Transverse colon (tissue), 4 donors: ENCODE measurements at regions not wholly inside any gene's neighbourhood (a gene's known extent, or its start where the extent isn't known, plus 50 kb on each side); places are given as distances from the start of the nearest gene placed in this dataset.

Experiments
- DNase-seq: peaks from one replicate; pipeline ENCODE4 v3.0.0-alpha.2; 2019
- H3K27ac ChIP-seq, 4 donors: fragments of 200-600 bp; sonication (generic); 2 replicates each; pipeline ENCODE4 v1.5.1; 2016 to 2018; ENCODE audit warnings: inconsistent platforms in 4 of 4
- H3K27me3 ChIP-seq: fragments of 200-600 bp; sonication (generic); 2 replicates; pipeline ENCODE4 v1.5.1; 2017; ENCODE audit warnings: inconsistent platforms
- H3K36me3 ChIP-seq, 4 donors: fragments of 200-600 bp; sonication (generic); 2 replicates each; pipeline ENCODE4 v1.5.1; 2017 to 2019; ENCODE audit warnings: inconsistent platforms in 4 of 4
- H3K4me1 ChIP-seq, 4 donors: fragments of 200-600 bp; sonication (generic); 2 replicates each; pipeline ENCODE4 v1.5.1; 2017 to 2020; ENCODE audit warnings: inconsistent platforms in 4 of 4
- H3K4me3 ChIP-seq, 4 donors: fragments of 200-600 bp; sonication (generic); 1 replicate in 1 of 4; 2 replicates in 3 of 4; pipeline versions ENCODE4 v1.5.1 to v1.6.1; 2017 to 2019; ENCODE audit warnings: inconsistent platforms in 4 of 4
- H3K9me3 ChIP-seq, 2 donors: fragments of 200-600 bp; sonication (generic); 2 replicates each; pipeline ENCODE4 v1.5.1; 2017 to 2019; ENCODE audit warnings: inconsistent platforms in 2 of 2
- CTCF ChIP-seq, 5 experiments: fragments of 200-600 bp in 3 of 5; fragments of 450-650 bp in 2 of 5; sonication (generic) in 3 of 5; IDR thresholded peaks; 1 replicate in 2 of 5; 2 replicates in 3 of 5; pipeline ENCODE4 v1.5.1; 2016 to 2017; ENCODE audit warnings: antibody characterized with exemption in 5 of 5, inconsistent platforms in 3 of 5, mild to moderate bottlenecking in 2 of 5, moderate library complexity in 1 of 5
- EP300 ChIP-seq: sonication (generic); formaldehyde crosslinking; IDR thresholded peaks from one replicate; pipeline ENCODE4 v1.6.1; 2017; ENCODE audit warnings: antibody characterized with exemption, low read depth
- POLR2A ChIP-seq: fragments of 450-650 bp; IDR thresholded peaks from one replicate; pipeline ENCODE4 v1.6.1; 2016; ENCODE audit warnings: antibody characterized with exemption, mild to moderate bottlenecking, moderate library complexity
- POLR2AphosphoS5 ChIP-seq, 3 donors: sonication (generic); formaldehyde crosslinking; IDR thresholded peaks; one replicate each; pipeline ENCODE4 v1.6.1; 2016; ENCODE audit warnings: antibody characterized with exemption in 3 of 3
- WGBS, 2 donors: methylation state at CpG; one replicate each; pipeline ENCODE4 v1.1.5; 2018; ENCODE audit warnings: low coverage in 1 of 2; 5-methylcytosine and 5-hydroxymethylcytosine counted together
- in situ Hi-C, 4 donors: fragments of 200-750 bp; cut with MboI; loops; one replicate each; pipeline versions ENCODE4 v1.15.0 to v1.15.1; 2017; ENCODE audit warnings: low sequenced_read_pairs in 3 of 4, low pct_ligation_motif_present in 1 of 4, low pct_unique_long_range_greater_than_20kb in 1 of 4
- intact Hi-C: fragments of 100-400 bp; cut with DNase I; formaldehyde crosslinking; loops from one replicate; pipeline ENCODE4 v1.15.1; 2023; ENCODE audit warnings: low total_unique reads

- Histone ChIP-seq H3K9me3 (no peaks in the 10 kb centered on the region), H3K36me3 (no peaks in the 10 kb centered on the region), H3K4me3 (no peak overlapping the region), H3K27ac (no peak overlapping the region), H3K4me1 (no peaks in the 10 kb centered on the region), H3K27me3 (no peaks in the 10 kb centered on the region)
- intact Hi-C loops (no loop called here), in situ Hi-C loops (no loop called here)
- no peak for TF ChIP-seq POLR2AphosphoS5 (IDR thresholded peaks at IDR 0.05)
- TF ChIP-seq CTCF (IDR thresholded peaks at IDR 0.05): no peak
- no peak for TF ChIP-seq EP300
- TF ChIP-seq POLR2A: no peak
- DNase-seq: no peak
- 44 to 60% methylated on average over 1 of the region's 1 CpG for WGBS, 2 donors
These were observed 974.0 kb upstream of the GJE1 start for GRCh38 chr6:141158740-141159139.

GRCh38 chr6:141153563-141153962, 979.2 kb upstream of the GJE1 start:
- no peaks in the 10 kb centered on the region for H3K36me3 ChIP-seq
- in situ Hi-C loops: no loop called here
- TF ChIP-seq CTCF (IDR thresholded peaks at IDR 0.05) (no peak), POLR2A (no peak), EP300 (no peak), POLR2AphosphoS5 (IDR thresholded peaks at IDR 0.05) (no peak)
- WGBS, 2 donors: 34% methylated on average over 2 of the region's 2 CpGs; no CpG with 5 or more reads in 1 of the 2 donors
- no peak overlapping the region for H3K4me3 ChIP-seq
- H3K9me3 ChIP-seq: no peaks in the 10 kb centered on the region
- intact Hi-C loops: no loop called here
- H3K4me1 ChIP-seq: no peaks in the 10 kb centered on the region
- no peak for DNase-seq
- H3K27ac ChIP-seq: no peak overlapping the region
- no peaks in the 10 kb centered on the region for H3K27me3 ChIP-seq

GRCh38 chr6:141152951-141153350, 979.8 kb upstream of the GJE1 start:
- in situ Hi-C loops (no loop called here), intact Hi-C loops (no loop called here)
- TF ChIP-seq POLR2A: no peak
- no peak for TF ChIP-seq POLR2AphosphoS5 (IDR thresholded peaks at IDR 0.05)
- no peak for TF ChIP-seq EP300
- H3K4me3 ChIP-seq: no peak overlapping the region
- H3K27ac ChIP-seq: no peak overlapping the region
- H3K36me3 ChIP-seq: no peaks in the 10 kb centered on the region
- 13 to 41% methylated on average over 1 of the region's 1 CpG for WGBS, 2 donors
- no peaks in the 10 kb centered on the region for H3K9me3 ChIP-seq
- no peak for DNase-seq
- no peaks in the 10 kb centered on the region for H3K27me3 ChIP-seq
- H3K4me1 ChIP-seq: no peaks in the 10 kb centered on the region

- Histone ChIP-seq H3K4me3 (no peak overlapping the region), H3K4me1 (no peaks in the 10 kb centered on the region), H3K9me3 (no peaks in the 10 kb centered on the region), H3K36me3 (no peaks in the 10 kb centered on the region), H3K27me3 (no peaks in the 10 kb centered on the region), H3K27ac (no peak overlapping the region)
- WGBS, 2 donors: 74 to 75% methylated on average over 2 to 3 of the region's 3 CpGs
- TF ChIP-seq EP300 (no peak), POLR2A (no peak), POLR2AphosphoS5 (IDR thresholded peaks at IDR 0.05) (no peak), CTCF (IDR thresholded peaks at IDR 0.05) (no peak)
- in situ Hi-C loops (no loop called here), intact Hi-C loops (no loop called here)
- DNase-seq: no peak
These were observed 980.9 kb upstream of the GJE1 start for GRCh38 chr6:141151710-141152417.

GRCh38 chr6:141141870-141142269, 990.9 kb upstream of the GJE1 start:
- no peak for DNase-seq
- intact Hi-C loops (no loop called here), in situ Hi-C loops (no loop called here)
- WGBS, 2 donors: 36 to 45% methylated on average over 2 of the region's 2 CpGs
- Histone ChIP-seq H3K27me3 (no peaks in the 10 kb centered on the region), H3K27ac (no peak overlapping the region), H3K4me1 (no peaks in the 10 kb centered on the region), H3K4me3 (no peak overlapping the region), H3K36me3 (no peaks in the 10 kb centered on the region), H3K9me3 (no peaks in the 10 kb centered on the region)
- TF ChIP-seq POLR2AphosphoS5 (IDR thresholded peaks at IDR 0.05) (no peak), CTCF (IDR thresholded peaks at IDR 0.05) (no peak), EP300 (no peak), POLR2A (no peak)
